HUES48 (cell line): ENCODE measurements at regions not wholly inside any gene's neighbourhood (a gene's known extent, or its start where the extent isn't known, plus 50 kb on each side); places are given as distances from the start of the nearest gene placed in this dataset.

Source experiments
- H3K27ac ChIP-seq: one replicate; pipeline ENCODE4 v1.7.0; 2013; ENCODE audit warnings: low read depth, low read length, inconsistent platforms
- H3K27me3 ChIP-seq: 2 replicates; pipeline ENCODE4 v1.6.1; 2013; ENCODE audit warnings: mild to moderate bottlenecking, low read length; ENCODE audit not compliant: control insufficient read depth, insufficient read depth
- H3K36me3 ChIP-seq: 2 replicates; pipeline ENCODE4 v1.6.1; 2013; ENCODE audit warnings: low read length; ENCODE audit not compliant: control insufficient read depth, insufficient read depth
- H3K4me1 ChIP-seq: 2 replicates; pipeline ENCODE4 v1.6.1; 2013; ENCODE audit warnings: mild to moderate bottlenecking, low read length; ENCODE audit not compliant: control insufficient read depth, insufficient read depth
- H3K4me3 ChIP-seq: 2 replicates; pipeline ENCODE4 v1.5.1; 2013; ENCODE audit warnings: mild to moderate bottlenecking, low read depth, low read length
- H3K9ac ChIP-seq: 2 replicates; pipeline ENCODE4 v1.6.1; 2013; ENCODE audit warnings: mild to moderate bottlenecking, low read depth, low read length, moderate library complexity
- H3K9me3 ChIP-seq: 2 replicates; pipeline ENCODE4 v1.6.1; 2013; ENCODE audit warnings: low read length; ENCODE audit not compliant: control insufficient read depth, insufficient read depth

DNA sequence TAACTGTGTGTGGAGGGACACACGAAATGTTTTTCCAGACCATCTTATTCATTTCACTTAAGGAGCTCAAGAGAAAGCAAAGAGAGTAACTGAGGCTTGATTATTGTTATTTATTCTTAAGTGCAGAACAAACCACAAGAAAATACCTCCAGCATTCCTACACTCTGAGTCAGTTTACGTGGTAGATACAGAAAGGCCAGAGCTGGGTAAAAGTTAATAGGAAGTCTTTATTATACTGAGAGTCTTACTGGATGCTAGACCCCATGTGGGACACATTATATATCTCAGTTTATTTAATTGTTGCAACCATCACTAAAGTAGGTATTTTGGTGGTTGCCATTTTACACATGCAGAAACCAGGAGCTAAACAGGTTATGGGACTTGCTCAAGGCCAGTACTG is 261.4 kb upstream of the POU2AF2 start:
- no peak overlapping the region for H3K9ac ChIP-seq
- H3K27ac ChIP-seq = no peak overlapping the region
- no peak overlapping the region for H3K4me3 ChIP-seq

DNA sequence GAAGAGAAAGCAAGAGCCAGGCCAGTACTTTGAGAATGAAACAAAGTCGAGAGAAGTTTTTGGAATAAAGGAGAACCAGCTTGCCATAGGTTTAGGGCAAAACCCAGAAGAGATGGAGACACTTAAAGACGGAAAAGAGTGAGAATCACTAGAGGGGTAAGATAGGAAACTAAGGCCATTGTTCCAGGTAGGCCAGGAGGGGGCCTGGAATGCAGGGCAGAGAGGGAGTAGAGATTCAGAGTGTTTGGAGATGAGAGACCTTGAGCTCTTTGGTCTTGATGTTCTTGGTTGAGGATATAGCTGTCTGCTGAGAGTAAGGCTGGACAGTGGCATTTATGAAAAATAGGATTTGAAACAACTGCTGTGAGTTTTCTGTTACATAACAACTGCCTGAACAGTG is 263.3 kb upstream of the POU2AF2 start:
- Histone ChIP-seq H3K4me3 (no peak overlapping the region), H3K27me3 (no peaks in the 10 kb centered on the region), H3K27ac (no peak overlapping the region), H3K36me3 (no peaks in the 10 kb centered on the region), H3K9ac (no peak overlapping the region), H3K4me1 (no peaks in the 10 kb centered on the region), H3K9me3 (no peaks in the 10 kb centered on the region)

More for the DNA sequence above, 261.4 kb upstream of the POU2AF2 start:
- Histone ChIP-seq H3K4me1 (no peaks in the 10 kb centered on the region), H3K9me3 (no peaks in the 10 kb centered on the region), H3K27me3 (no peaks in the 10 kb centered on the region), H3K36me3 (no peaks in the 10 kb centered on the region)

DNA sequence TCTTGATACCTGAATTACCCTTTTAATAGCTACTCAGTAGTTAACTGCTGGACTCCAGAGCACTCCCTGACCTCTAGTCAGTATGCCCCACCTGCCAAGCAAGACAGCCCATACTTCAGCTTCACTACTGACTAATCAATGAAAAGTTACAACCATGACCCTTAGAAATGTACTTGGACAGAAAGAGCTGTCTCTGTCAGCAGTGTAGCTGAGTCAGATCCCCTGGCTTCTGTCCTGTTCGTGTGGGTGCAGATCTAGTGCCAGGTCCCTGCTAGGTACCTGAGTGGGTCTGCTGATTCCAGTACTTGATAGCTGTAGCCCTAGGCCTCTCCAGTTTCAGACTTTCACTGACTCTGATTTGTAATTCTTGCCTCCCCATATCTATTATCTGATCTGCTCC is 265.8 kb upstream of the POU2AF2 start:
- Histone ChIP-seq H3K27ac (no peak overlapping the region), H3K4me3 (no peak overlapping the region), H3K9ac (no peak overlapping the region), H3K27me3 (no peaks in the 10 kb centered on the region), H3K4me1 (no peaks in the 10 kb centered on the region), H3K36me3 (no peaks in the 10 kb centered on the region), H3K9me3 (no peaks in the 10 kb centered on the region)

DNA sequence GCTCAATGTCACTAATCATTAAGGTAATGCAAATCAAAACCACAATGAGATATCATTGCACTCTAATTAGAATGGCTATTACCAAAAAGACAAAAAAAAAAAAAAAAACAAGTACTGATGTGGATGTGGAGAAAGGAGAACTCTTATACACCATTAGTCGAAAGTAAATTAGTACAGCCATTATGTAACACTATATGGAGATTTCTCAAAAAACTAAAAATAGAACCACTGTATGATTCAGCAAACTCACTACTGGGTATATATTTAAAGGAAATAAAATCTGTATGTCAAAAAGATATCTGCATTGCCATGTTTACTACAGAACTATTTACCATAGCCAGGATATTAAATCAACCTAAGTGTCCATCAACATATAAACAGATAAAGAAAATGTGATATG is 265.4 kb upstream of the ARHGAP20 start:
- H3K36me3 ChIP-seq = no peaks in the 10 kb centered on the region
- H3K4me3 ChIP-seq = no peak overlapping the region
- H3K27me3 ChIP-seq = no peaks in the 10 kb centered on the region
- H3K4me1 ChIP-seq = no peaks in the 10 kb centered on the region
- no peak overlapping the region for H3K9ac ChIP-seq
- no peak overlapping the region for H3K27ac ChIP-seq
- H3K9me3 ChIP-seq = no peaks in the 10 kb centered on the region

DNA sequence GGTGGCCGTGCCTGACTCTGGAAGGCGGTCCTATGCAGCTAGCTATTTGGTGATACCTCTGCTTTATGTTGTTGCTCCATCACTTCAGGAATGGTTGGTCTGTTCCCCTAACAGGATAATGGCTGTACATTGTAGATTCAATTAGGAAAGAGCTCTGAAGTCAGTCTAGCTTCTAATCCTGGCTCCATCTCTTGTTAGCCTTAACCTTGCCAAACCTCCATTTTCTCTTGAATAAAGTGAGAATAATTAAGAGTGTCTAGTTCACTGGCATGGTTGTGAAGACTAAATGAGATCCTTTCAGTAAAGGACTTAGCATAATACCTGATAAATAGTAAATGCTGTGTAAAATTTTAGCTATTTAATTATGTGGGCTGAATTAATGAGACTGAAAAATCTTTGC is 262.5 kb upstream of the ARHGAP20 start:
- Histone ChIP-seq H3K4me1 (no peaks in the 10 kb centered on the region), H3K9ac (no peak overlapping the region)

DNA sequence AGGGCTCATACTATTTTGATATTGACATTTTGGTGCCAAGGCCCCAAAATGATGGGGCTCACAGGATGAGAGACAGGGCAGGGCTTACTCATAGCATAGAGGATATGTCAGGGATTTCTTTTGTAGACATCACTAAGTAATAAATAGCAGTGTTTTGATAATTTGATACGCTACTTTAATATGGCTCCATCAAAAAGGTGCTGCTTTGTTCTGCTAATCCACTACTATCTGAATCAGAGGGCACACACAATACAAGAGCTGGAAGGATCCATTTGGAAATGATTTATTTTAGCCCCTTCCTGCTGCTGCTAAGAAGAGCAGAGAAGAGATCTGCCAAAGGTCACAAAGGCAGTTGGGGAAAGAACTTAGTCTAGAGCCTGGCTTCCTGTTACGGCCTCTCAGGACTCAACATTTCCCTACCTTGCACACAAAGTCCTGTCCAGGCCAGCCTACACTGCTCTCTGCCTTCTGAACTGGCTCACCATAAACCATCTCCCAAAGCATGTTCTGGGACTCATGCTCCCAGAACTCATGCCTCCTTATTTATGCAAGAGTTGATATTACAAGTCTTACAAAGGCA is 261.3 kb upstream of the ARHGAP20 start:
- Histone ChIP-seq H3K9me3 (no peaks in the 10 kb centered on the region), H3K27me3 (no peaks in the 10 kb centered on the region), H3K4me3 (no peak overlapping the region), H3K4me1 (no peaks in the 10 kb centered on the region), H3K36me3 (no peaks in the 10 kb centered on the region), H3K9ac (no peak overlapping the region), H3K27ac (no peak overlapping the region)

More for the DNA sequence above, 262.5 kb upstream of the ARHGAP20 start:
- Histone ChIP-seq H3K27me3 (no peaks in the 10 kb centered on the region), H3K27ac (no peak overlapping the region), H3K9me3 (no peaks in the 10 kb centered on the region), H3K4me3 (no peak overlapping the region), H3K36me3 (no peaks in the 10 kb centered on the region)

DNA sequence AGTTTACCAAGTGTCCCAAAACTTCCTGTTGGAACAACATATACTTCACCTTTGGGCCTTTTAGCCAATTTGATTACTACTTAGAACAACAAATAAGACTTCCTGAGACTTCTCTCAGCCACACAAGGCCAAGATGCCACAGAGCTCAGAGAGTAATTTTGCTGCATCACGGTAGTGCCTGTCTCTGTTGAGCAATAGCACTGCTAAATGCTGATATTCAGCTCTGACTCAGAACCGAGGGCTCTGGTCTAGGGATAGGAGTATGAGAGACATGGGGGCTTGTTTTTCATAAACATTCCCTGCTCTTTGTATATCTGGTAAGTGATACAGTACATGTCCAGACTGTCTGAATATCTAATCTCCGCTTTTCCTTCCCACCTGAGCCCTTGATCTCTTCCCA is 260.4 kb upstream of the ARHGAP20 start:
- Histone ChIP-seq H3K36me3 (no peaks in the 10 kb centered on the region), H3K4me1 (no peaks in the 10 kb centered on the region), H3K9me3 (no peaks in the 10 kb centered on the region), H3K27ac (no peak overlapping the region), H3K4me3 (no peak overlapping the region), H3K27me3 (no peaks in the 10 kb centered on the region), H3K9ac (no peak overlapping the region)

DNA sequence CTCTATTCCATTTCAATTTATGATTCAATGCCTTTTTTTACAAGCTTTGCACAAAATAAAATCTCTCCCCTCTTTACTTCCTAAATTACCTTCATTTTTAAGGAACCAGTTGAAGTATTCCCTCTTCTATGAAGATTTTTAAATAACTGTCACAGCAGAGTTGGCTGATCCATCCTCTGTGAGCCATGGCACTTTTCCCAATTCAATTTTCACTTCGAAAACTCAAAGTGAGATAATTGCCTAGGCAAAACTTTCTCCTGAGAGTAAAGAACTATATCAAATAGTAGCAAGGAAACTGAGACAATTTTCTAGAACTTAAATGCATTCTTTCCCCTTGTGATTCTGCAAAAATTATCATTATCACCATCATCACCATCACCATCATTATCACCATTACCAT is 259.9 kb upstream of the ARHGAP20 start:
- no peaks in the 10 kb centered on the region for H3K9me3 ChIP-seq
- no peak overlapping the region for H3K4me3 ChIP-seq
- no peak overlapping the region for H3K9ac ChIP-seq
- no peaks in the 10 kb centered on the region for H3K4me1 ChIP-seq
- no peaks in the 10 kb centered on the region for H3K27me3 ChIP-seq
- H3K27ac ChIP-seq = no peak overlapping the region
- no peaks in the 10 kb centered on the region for H3K36me3 ChIP-seq

DNA sequence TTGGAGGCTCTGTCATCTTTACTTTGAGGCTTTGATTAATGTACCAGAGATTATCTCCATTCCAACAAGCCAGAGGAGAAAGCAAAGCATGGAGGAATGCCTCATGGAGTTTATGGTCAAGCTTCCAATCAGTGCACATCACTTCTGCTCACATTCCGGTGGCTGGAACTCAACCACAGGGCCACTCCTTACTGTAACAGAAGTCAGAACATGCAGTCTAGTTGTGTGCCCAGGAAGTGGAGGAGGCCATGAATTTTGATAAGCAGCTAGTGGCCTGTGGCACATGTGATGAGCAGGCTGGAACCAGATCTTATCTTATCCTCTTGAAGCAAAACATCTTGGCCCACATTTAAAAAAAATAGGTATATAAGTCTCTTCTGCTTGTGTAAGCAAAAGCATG is 258.9 kb upstream of the ARHGAP20 start:
- H3K27me3 ChIP-seq = no peaks in the 10 kb centered on the region
- H3K36me3 ChIP-seq = no peaks in the 10 kb centered on the region
- no peaks in the 10 kb centered on the region for H3K4me1 ChIP-seq
- no peak overlapping the region for H3K9ac ChIP-seq
- no peak overlapping the region for H3K4me3 ChIP-seq
- no peaks in the 10 kb centered on the region for H3K9me3 ChIP-seq
- no peak overlapping the region for H3K27ac ChIP-seq

DNA sequence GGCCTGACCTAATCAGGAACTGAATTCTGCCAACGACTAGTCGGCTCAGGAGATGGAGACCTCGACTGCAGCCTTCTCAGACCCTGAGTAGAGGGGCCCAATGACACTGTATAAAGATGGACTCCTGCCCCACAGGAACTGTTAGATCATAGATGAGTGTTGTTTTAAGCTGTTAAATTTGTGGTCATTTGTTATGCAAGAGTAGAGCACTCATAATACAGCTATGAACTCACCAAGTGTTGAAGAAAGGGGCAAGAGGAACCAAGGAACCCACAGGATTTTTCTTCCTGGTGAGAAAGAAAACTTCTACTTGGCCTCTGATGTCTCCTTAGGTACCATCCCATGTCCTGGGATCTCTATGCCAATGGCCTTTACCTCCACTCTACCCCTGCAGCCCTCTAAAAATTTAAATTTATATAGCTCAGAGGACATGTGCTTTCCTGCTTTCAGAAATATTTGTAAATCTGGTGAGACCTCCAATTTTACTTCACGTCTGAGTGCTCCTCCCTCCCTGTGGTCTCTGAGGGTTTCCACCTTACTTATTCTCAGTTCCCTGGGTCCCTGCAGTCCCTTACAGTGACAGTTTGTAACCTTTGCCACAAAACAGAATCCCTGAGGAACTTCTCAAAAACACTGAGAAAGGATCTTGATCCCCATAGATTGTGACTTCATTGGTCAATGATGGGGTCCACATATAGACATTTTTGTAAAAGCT is 256.3 kb upstream of the ARHGAP20 start:
- no peaks in the 10 kb centered on the region for H3K9me3 ChIP-seq
- no peaks in the 10 kb centered on the region for H3K4me1 ChIP-seq
- H3K27ac ChIP-seq = no peak overlapping the region
- H3K27me3 ChIP-seq = no peaks in the 10 kb centered on the region
- H3K9ac ChIP-seq = no peak overlapping the region
- H3K36me3 ChIP-seq = no peaks in the 10 kb centered on the region
- no peak overlapping the region for H3K4me3 ChIP-seq

DNA sequence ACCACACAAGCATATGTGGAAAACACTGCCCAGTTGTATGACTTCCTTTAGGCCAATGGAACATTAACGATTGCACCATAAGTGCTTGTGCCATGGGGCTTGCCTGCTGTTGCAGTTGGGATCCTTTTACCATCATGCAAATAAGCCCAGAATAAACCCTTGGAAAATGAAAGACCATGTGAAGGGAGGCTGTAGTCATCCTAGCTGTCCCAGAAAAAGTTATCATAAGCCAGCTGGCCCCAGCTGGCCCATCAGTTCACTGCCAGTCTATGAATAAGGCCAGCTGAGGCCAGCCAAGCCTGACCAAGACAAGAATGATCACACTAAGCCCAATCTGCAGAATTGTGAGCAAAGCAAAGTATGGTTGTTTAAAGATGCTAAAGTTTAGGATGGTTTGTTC is 253.9 kb upstream of the ARHGAP20 start:
- no peak overlapping the region for H3K9ac ChIP-seq
- H3K4me1 ChIP-seq = no peaks in the 10 kb centered on the region
- no peaks in the 10 kb centered on the region for H3K9me3 ChIP-seq
- H3K4me3 ChIP-seq = no peak overlapping the region
- H3K36me3 ChIP-seq = no peaks in the 10 kb centered on the region
- H3K27ac ChIP-seq = no peak overlapping the region
- no peaks in the 10 kb centered on the region for H3K27me3 ChIP-seq
